ENCODE measurements at regions not wholly inside any gene's neighbourhood (a gene's known extent, or its start where the extent isn't known, plus 50 kb on each side); places are given as distances from the start of the nearest gene placed in this dataset.

DNA sequence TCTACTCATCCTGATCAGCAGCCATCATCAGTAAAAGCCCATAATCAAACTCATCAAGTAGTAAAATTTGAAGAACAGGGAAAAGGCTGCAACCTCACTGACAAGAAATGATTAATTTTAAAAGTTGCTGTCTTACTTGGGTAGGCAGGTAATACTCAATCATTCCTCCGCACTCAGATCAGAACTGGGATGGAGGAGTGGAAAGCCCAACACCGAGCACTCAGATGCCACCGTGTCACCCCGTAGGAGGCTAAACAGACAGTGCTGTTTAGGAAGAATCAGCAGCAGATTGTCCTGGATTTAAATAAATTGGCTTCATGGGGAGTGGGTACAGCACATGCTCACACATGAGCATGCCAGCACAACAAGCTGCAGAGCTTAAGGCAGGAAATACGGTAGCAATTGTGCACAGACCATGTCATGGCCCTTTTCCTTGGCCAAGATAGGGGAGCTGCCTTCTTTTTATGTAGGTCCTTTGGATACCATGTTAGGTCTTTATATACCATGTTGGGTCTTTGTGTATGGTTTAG, 92.6 kb upstream of the CDH6 start:
- H3K36me3 ChIP-seq, result no peaks in the 10 kb centered on the region
- H3K4me3 ChIP-seq, result no peak overlapping the region
- no peak for TF ChIP-seq POLR2A (IDR thresholded peaks at IDR 0.05)
- no peak for TF ChIP-seq CTCF (IDR thresholded peaks at IDR 0.05)
- no peak for TF ChIP-seq POLR2AphosphoS5 (IDR thresholded peaks at IDR 0.05)
- no peaks in the 10 kb centered on the region for H3K27me3 ChIP-seq (replicated peaks; ENCODE audit: insufficient read depth)
- no peak overlapping the region for H3K27ac ChIP-seq
- 83% methylated on average over 5 of the region's 5 CpGs for WGBS
- DNase-seq (ENCODE audit: low spot score), result no peak
- no peaks in the 10 kb centered on the region for H3K4me1 ChIP-seq (replicated peaks)
- intact Hi-C loops (cut with DNase I), result no loop called here
- H3K9me3 ChIP-seq, result no peaks in the 10 kb centered on the region

DNA sequence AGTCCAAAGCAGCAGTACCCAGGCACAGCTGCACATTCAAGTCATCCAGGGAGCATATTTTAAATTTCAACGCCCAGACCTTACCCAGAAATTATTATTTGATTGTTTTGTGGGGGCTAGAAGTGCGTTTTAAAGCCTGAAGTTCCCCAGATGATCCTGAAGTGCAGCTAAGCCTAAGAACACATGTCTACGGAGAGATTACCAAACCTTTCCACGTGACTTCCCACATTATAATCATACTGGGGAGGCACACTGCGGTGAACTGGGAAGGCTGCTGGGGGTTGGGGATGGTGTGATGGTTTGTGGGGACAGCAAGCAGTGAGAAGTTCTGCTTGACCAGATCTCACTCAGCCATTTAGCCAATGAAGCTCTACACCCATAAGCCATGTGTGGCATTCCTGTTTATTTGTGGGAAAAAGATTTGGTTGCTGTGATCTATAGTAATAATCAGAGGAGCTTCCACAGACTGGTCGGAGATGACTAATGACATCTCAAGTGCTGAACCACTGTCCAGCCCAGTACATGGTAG, 93.4 kb upstream of the CDH6 start:
- no peak for DNase-seq (ENCODE audit: low spot score)
- no peak for TF ChIP-seq POLR2AphosphoS5 (IDR thresholded peaks at IDR 0.05)
- TF ChIP-seq CTCF (IDR thresholded peaks at IDR 0.05), result no peak
- TF ChIP-seq POLR2A (IDR thresholded peaks at IDR 0.05), result no peak
- WGBS, result 89% methylated on average over 6 of the region's 6 CpGs
- H3K27me3 ChIP-seq (replicated peaks; ENCODE audit: insufficient read depth), result no peaks in the 10 kb centered on the region
- H3K27ac ChIP-seq, result no peak overlapping the region
- no peak overlapping the region for H3K4me3 ChIP-seq
- no peaks in the 10 kb centered on the region for H3K9me3 ChIP-seq
- intact Hi-C loops (cut with DNase I), result no loop called here
- no peaks in the 10 kb centered on the region for H3K4me1 ChIP-seq (replicated peaks)
- no peaks in the 10 kb centered on the region for H3K36me3 ChIP-seq

DNA sequence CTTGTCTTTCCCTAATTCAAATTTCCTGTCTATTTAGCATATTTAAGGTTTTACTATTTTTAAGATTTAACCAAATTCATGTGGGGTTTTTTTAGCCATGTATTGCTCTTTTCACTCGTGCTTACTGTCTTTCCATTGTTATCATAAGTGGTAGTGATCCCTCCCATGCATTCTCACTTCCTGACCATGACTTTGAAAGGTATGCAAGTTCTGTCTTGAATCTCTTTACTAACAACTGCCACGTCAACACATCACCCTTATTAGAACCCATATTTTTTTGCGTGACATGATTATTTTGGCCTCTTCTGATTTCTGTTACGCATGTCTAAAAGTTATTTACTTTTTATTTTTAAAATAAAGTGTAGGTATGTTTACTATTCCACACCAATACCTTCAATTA, 94.7 kb upstream of the CDH6 start:
- no peak for DNase-seq (ENCODE audit: low spot score)
- intact Hi-C loops (cut with DNase I), result no loop called here
- 58% methylated on average over 4 of the region's 4 CpGs for WGBS

GRCh38 chr5:31097851-31098250, 95.6 kb upstream of the CDH6 start:
- no peak overlapping the region for H3K4me3 ChIP-seq
- no peaks in the 10 kb centered on the region for H3K36me3 ChIP-seq
- no peaks in the 10 kb centered on the region for H3K4me1 ChIP-seq (replicated peaks)
- H3K27me3 ChIP-seq (replicated peaks; ENCODE audit: insufficient read depth), result no peaks in the 10 kb centered on the region
- TF ChIP-seq POLR2AphosphoS5 (IDR thresholded peaks at IDR 0.05) (no peak), CTCF (IDR thresholded peaks at IDR 0.05) (no peak), POLR2A (IDR thresholded peaks at IDR 0.05) (no peak)
- DNase-seq (ENCODE audit: low spot score), result no peak
- H3K9me3 ChIP-seq, result no peaks in the 10 kb centered on the region
- H3K27ac ChIP-seq, result no peak overlapping the region
- intact Hi-C loops (cut with DNase I), result no loop called here

More for the DNA sequence above, 94.7 kb upstream of the CDH6 start:
- no peak overlapping the region for H3K27ac ChIP-seq
- no peaks in the 10 kb centered on the region for H3K9me3 ChIP-seq
- TF ChIP-seq POLR2A (IDR thresholded peaks at IDR 0.05) (no peak), CTCF (IDR thresholded peaks at IDR 0.05) (no peak)
- H3K27me3 ChIP-seq (replicated peaks; ENCODE audit: insufficient read depth), result no peaks in the 10 kb centered on the region
- no peak overlapping the region for H3K4me3 ChIP-seq
- no peaks in the 10 kb centered on the region for H3K36me3 ChIP-seq
- H3K4me1 ChIP-seq (replicated peaks), result no peaks in the 10 kb centered on the region

DNA sequence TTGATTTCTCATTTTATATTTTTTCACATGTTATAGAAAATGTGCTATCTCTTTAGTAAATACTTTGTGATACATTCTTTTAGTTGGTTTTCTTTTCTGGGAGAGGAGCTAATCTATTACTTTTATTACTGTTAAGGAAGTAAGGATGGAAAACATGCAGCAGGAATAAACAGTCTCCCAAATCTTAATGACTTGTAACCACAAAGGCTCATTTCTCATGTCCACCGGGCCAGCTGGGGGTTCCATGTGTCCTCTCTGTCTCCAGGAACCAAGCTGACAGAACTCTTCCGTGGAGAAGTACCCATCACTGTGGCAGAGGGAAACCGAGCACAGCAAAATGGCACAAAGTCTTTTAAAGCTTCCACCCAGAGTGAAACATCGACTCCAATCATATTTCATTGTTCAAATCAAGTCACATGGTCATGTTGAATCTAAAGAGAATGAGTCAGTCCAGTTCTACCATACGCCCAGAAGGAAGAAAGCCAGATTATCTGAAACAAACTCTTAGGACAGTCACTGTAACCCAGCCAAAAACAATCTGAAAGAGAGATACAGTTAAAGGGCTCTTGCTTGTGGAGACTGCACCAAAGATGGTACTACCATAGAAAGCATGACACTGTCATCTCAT, 97.1 kb upstream of the CDH6 start:
- DNase-seq (ENCODE audit: low spot score), result no peak
- Histone ChIP-seq H3K36me3 (no peaks in the 10 kb centered on the region), H3K9me3 (no peaks in the 10 kb centered on the region), H3K27me3 (replicated peaks; ENCODE audit: insufficient read depth) (no peaks in the 10 kb centered on the region), H3K27ac (no peak overlapping the region), H3K4me1 (replicated peaks) (no peaks in the 10 kb centered on the region), H3K4me3 (no peak overlapping the region)
- intact Hi-C loops (cut with DNase I), result no loop called here
- TF ChIP-seq POLR2A (IDR thresholded peaks at IDR 0.05) (no peak), POLR2AphosphoS5 (IDR thresholded peaks at IDR 0.05) (no peak), CTCF (IDR thresholded peaks at IDR 0.05) (no peak)
- WGBS, result 61% methylated on average over 5 of the region's 5 CpGs

All from prostate gland (tissue), 2 donors.